SK-N-SH (cell line): ENCODE measurements at regions not wholly inside any gene's neighbourhood (a gene's known extent, or its start where the extent isn't known, plus 50 kb on each side); places are given as distances from the start of the nearest gene placed in this dataset.

Experiments
- CTCF ChIA-PET: fragments of 300-600, 350-600 bp; formaldehyde crosslinking; extraction: SDS; loops from one replicate; lab custom pipeline; 2021; lab: Yijun Ruan, JAX
- POLR2A ChIA-PET: fragments of 350-600 bp; sonication (Branson Sonifier 250); formaldehyde crosslinking; extraction: SDS; loops from one replicate; lab custom pipeline; 2020; ENCODE audit warnings: antibody characterized with exemption, inconsistent platforms; lab: Yijun Ruan, JAX
- DNase-seq: peaks from one replicate; pipeline ENCODE4 v3.0.0; 2012
- H2AFZ ChIP-seq: fragments of 200-600 bp; sonication (generic); 2 replicates; pipeline ENCODE4 v1.8.1; 2016; ENCODE audit warnings: antibody characterized with exemption, mild to moderate bottlenecking, low read depth
- H3F3A ChIP-seq: fragments of 200-600 bp; sonication (generic); replicated peaks from 2 replicates; pipeline ENCODE3; 2016; ENCODE audit warnings: antibody characterized with exemption, mild to moderate bottlenecking; ENCODE audit not compliant: insufficient read depth
- H3K27ac ChIP-seq, 2 experiments: fragments of 200-500 bp in 1 of 2; fragments of 200-600 bp in 1 of 2; sonication (Bioruptor generic) in 1 of 2; sonication (generic), shearing (Covaris generic) in 1 of 2; 2 replicates each; pipeline versions ENCODE4 v1.5.1 to v1.6.1; 2014 to 2016; ENCODE audit warnings: low read depth in 2 of 2, inconsistent platforms in 1 of 2, low read length in 1 of 2, mild to moderate bottlenecking in 1 of 2, mixed read lengths in 1 of 2
- H3K27me3 ChIP-seq: fragments of 200-600 bp; sonication (generic), shearing (Covaris generic); 2 replicates; pipeline ENCODE4 v1.6.1; 2016; ENCODE audit warnings: mixed run types; ENCODE audit not compliant: insufficient read depth
- H3K36me3 ChIP-seq, 2 experiments: fragments of 200-500 bp in 1 of 2; fragments of 200-600 bp in 1 of 2; sonication (Bioruptor generic) in 1 of 2; sonication (generic) in 1 of 2; replicated peaks in 1 of 2; 2 replicates each; pipeline versions ENCODE3 to v1.5.1; 2014 to 2016; ENCODE audit warnings: low read length in 1 of 2, mild to moderate bottlenecking in 1 of 2; ENCODE audit not compliant: insufficient read depth in 2 of 2, control insufficient read depth in 1 of 2
- H3K4me1 ChIP-seq, 2 experiments: fragments of 200-500 bp in 1 of 2; fragments of 200-600 bp in 1 of 2; sonication (Bioruptor generic) in 1 of 2; sonication (generic), shearing (Covaris generic) in 1 of 2; 2 replicates each; pipeline versions ENCODE4 v1.5.1 to v1.6.1; 2014 to 2016; ENCODE audit warnings: low read depth in 1 of 2, low read length in 1 of 2, mixed run types in 1 of 2; ENCODE audit not compliant: insufficient read depth in 2 of 2, control insufficient read depth in 1 of 2
- H3K4me2 ChIP-seq: fragments of 200-600 bp; sonication (generic), shearing (Covaris generic); 2 replicates; pipeline ENCODE4 v1.6.1; 2017; ENCODE audit warnings: mixed run types
- H3K4me3 ChIP-seq, 2 experiments: fragments of 200-500 bp in 1 of 2; fragments of 200-600 bp in 1 of 2; sonication (Bioruptor generic) in 1 of 2; sonication (generic), shearing (Covaris generic) in 1 of 2; 2 replicates each; pipeline versions ENCODE4 v1.5.1 to v1.8.1; 2014 to 2016; ENCODE audit warnings: low read depth in 2 of 2, inconsistent platforms in 1 of 2, low read length in 1 of 2, mild to moderate bottlenecking in 1 of 2, mixed read lengths in 1 of 2, moderate library complexity in 1 of 2
- H3K79me2 ChIP-seq: fragments of 200-600 bp; sonication (generic); 2 replicates; pipeline ENCODE4 v1.8.1; 2017; ENCODE audit warnings: mild to moderate bottlenecking; ENCODE audit not compliant: insufficient read depth
- H3K9ac ChIP-seq: fragments of 200-600 bp; sonication (generic); 2 replicates; pipeline ENCODE4 v1.6.1; 2017; ENCODE audit warnings: mixed run types
- H3K9me2 ChIP-seq: fragments of 200-600 bp; sonication (generic); 2 replicates; pipeline ENCODE4 v1.6.1; 2017; ENCODE audit warnings: mixed run types
- H3K9me3 ChIP-seq: fragments of 200-600 bp; sonication (generic); 2 replicates; pipeline ENCODE4 v1.6.1; 2017; ENCODE audit warnings: mixed run types, mild to moderate bottlenecking, moderate library complexity
- H4K20me1 ChIP-seq: fragments of 200-600 bp; sonication (generic); 2 replicates; pipeline ENCODE4 v1.6.1; 2017; ENCODE audit warnings: mild to moderate bottlenecking, mixed run types; ENCODE audit not compliant: insufficient read depth
- CHD2 ChIP-seq: fragments of 150-350 bp; IDR thresholded peaks from 2 replicates; pipeline ENCODE4 v1.6.1; 2018; ENCODE audit warnings: low read length; ENCODE audit not compliant: partially characterized antibody
- EP300 ChIP-seq, 2 experiments: IDR thresholded peaks; 2 replicates each; pipeline versions ENCODE4 v1.4.0 to v1.6.1; 2012; ENCODE audit warnings: borderline replicate concordance in 1 of 2, low read depth in 1 of 2, low read length in 1 of 2
- FOXJ3 ChIP-seq: sonication (generic); formaldehyde crosslinking; IDR thresholded peaks from 2 replicates; pipeline ENCODE4 v1.5.1; 2020; ENCODE audit warnings: mild to moderate bottlenecking, missing genetic modification reagents
- FOXM1 ChIP-seq: IDR thresholded peaks from 2 replicates; pipeline ENCODE4 v1.4.0; 2012; ENCODE audit warnings: low read depth, mild to moderate bottlenecking
- GATA2 ChIP-seq: sonication (generic); formaldehyde crosslinking; IDR thresholded peaks from 2 replicates; pipeline ENCODE4 v1.5.0; 2020; ENCODE audit warnings: mild to moderate bottlenecking, missing genetic modification reagents
- IRF3 ChIP-seq: fragments of 150-350 bp; IDR thresholded peaks from 2 replicates; pipeline ENCODE4 v1.6.1; 2016; ENCODE audit warnings: mild to moderate bottlenecking, low read depth, low read length
- JUND ChIP-seq: IDR thresholded peaks from 2 replicates; pipeline ENCODE4 v1.4.0; 2012
- NFIC ChIP-seq: IDR thresholded peaks from 2 replicates; pipeline ENCODE4 v1.4.0; 2012; ENCODE audit warnings: borderline replicate concordance
- NRF1 ChIP-seq: IDR thresholded peaks from 2 replicates; pipeline ENCODE4 v1.6.1; 2012; ENCODE audit warnings: low read depth, mild to moderate bottlenecking, low read length
- PBX3 ChIP-seq: IDR thresholded peaks from 2 replicates; pipeline ENCODE4; 2012
- POLR2AphosphoS5 ChIP-seq: IDR thresholded peaks from 2 replicates; pipeline ENCODE4 v1.6.1; 2012; ENCODE audit warnings: low read depth, low read length
- RAD21 ChIP-seq: IDR thresholded peaks from 2 replicates; pipeline ENCODE4 v1.6.1; 2012; ENCODE audit warnings: mild to moderate bottlenecking, low read length
- RCOR1 ChIP-seq: fragments of 150-350 bp; IDR thresholded peaks from 2 replicates; pipeline ENCODE4 v1.6.1; 2017; ENCODE audit warnings: antibody characterized with exemption, low read length
- REST ChIP-seq: IDR thresholded peaks from 2 replicates; pipeline ENCODE4 v1.6.1; 2012; ENCODE audit warnings: mild to moderate bottlenecking, low read depth, low read length, moderate library complexity
- RXRA ChIP-seq: IDR thresholded peaks from 2 replicates; pipeline ENCODE4 v1.4.0; 2012; ENCODE audit warnings: low read depth, mild to moderate bottlenecking, borderline replicate concordance
- TCF12 ChIP-seq: IDR thresholded peaks from 2 replicates; pipeline ENCODE4 v1.4.0; 2012
- USF2 ChIP-seq: fragments of 150-350 bp; IDR thresholded peaks from 2 replicates; pipeline ENCODE4 v1.6.1; 2017; ENCODE audit warnings: antibody characterized with exemption, low read length, low read depth, borderline replicate concordance
- YY1 ChIP-seq: IDR thresholded peaks from 2 replicates; pipeline ENCODE4 v1.4.0; 2012; ENCODE audit warnings: low read depth, mild to moderate bottlenecking
- WGBS: methylation state at CpG from one replicate; pipeline ENCODE4 v1.1.6; 2017; ENCODE audit warnings: low lambda C conversion rate; 5-methylcytosine and 5-hydroxymethylcytosine counted together
- TF ChIP-seq, protein P1 (sequence below): IDR thresholded peaks from 2 replicates; pipeline ENCODE4 v1.4.0; 2012; ENCODE audit warnings: low read depth, borderline replicate concordance
- TF ChIP-seq, protein P2 (sequence below): IDR thresholded peaks from 2 replicates; pipeline ENCODE4 v1.4.0; 2012; ENCODE audit warnings: low read depth

DNA sequence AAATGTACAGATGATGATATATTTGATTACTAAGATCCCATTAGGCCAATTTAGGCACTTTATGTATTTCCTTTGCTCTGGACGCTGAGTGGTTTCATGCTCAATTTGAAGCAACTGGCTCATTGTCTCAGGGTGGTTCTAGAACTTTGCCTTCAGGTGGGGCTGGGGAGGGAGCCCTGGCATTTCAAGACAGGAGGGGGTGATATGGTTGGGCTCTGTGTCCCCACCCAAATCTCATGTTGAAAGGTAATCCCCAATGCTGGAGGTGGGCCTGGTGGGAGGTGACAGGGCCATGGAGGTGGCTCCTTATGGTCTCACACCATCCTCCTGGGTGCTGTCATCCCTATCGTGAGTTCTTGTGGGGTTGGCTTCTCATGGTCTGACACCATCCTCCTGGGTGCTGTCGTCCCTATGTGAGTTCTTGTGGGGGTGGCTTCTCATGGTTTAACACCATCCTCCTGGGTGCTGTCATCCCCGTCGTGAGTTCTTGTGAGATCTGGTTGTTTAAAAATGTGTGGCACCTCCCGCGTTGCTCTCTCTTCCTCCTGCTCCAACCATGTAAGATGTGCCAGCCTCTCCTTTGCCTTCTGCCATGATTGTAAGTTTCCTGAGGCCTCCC, 151.5 kb upstream of the KLF6 start:
- H3K9me3 ChIP-seq: no peaks in the 10 kb centered on the region
- no peaks in the 10 kb centered on the region for H3K9me2 ChIP-seq
- no peaks in the 10 kb centered on the region for H3K79me2 ChIP-seq
- POLR2A ChIA-PET: no interaction called here
- no peak overlapping the region for H3K27ac ChIP-seq
- DNase-seq: no peak
- no peaks in the 10 kb centered on the region for H3K36me3 ChIP-seq
- no peaks in the 10 kb centered on the region for H4K20me1 ChIP-seq
- no peak overlapping the region for H2AFZ ChIP-seq
- no peak overlapping the region for H3K4me3 ChIP-seq
- WGBS: 94% methylated on average over 6 of the region's 7 CpGs
- CTCF ChIA-PET: no interaction called here
- no peak overlapping the region for H3K4me2 ChIP-seq
- H3F3A ChIP-seq: peaks cover 2% of the 10 kb centered on the region
- no peaks in the 10 kb centered on the region for H3K27me3 ChIP-seq
- no peak for TF ChIP-seq NRF1
- TF ChIP-seq JUND: no peak
- TF ChIP-seq, protein P1, sequence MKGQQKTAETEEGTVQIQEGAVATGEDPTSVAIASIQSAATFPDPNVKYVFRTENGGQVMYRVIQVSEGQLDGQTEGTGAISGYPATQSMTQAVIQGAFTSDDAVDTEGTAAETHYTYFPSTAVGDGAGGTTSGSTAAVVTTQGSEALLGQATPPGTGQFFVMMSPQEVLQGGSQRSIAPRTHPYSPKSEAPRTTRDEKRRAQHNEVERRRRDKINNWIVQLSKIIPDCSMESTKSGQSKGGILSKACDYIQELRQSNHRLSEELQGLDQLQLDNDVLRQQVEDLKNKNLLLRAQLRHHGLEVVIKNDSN: no peak
- no peak for TF ChIP-seq TCF12
- TF ChIP-seq YY1: no peak
- no peak for TF ChIP-seq EP300 (IDR thresholded peaks at IDR 0.05; ENCODE audit: borderline replicate concordance in 1 of 2, low read depth in 1 of 2, low read length in 1 of 2)
- TF ChIP-seq, protein P2, sequence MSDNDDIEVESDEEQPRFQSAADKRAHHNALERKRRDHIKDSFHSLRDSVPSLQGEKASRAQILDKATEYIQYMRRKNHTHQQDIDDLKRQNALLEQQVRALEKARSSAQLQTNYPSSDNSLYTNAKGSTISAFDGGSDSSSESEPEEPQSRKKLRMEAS: no peak
- no peak for TF ChIP-seq NFIC
- no peak for TF ChIP-seq FOXJ3
- TF ChIP-seq PBX3: no peak
- no peak for TF ChIP-seq USF2
- no peak for TF ChIP-seq RAD21
- no peak for TF ChIP-seq RXRA
- TF ChIP-seq CHD2: no peak
- TF ChIP-seq IRF3: no peak
- TF ChIP-seq POLR2AphosphoS5: no peak
- TF ChIP-seq FOXM1: no peak
- no peak for TF ChIP-seq REST
- no peak for TF ChIP-seq RCOR1
- TF ChIP-seq GATA2: no peak
- no peak overlapping the region for H3K9ac ChIP-seq
- no peaks in the 10 kb centered on the region for H3K4me1 ChIP-seq
